ENCODE measurements at regions not wholly inside any gene's neighbourhood (a gene's known extent, or its start where the extent isn't known, plus 50 kb on each side); places are given as distances from the start of the nearest gene placed in this dataset.

DNA sequence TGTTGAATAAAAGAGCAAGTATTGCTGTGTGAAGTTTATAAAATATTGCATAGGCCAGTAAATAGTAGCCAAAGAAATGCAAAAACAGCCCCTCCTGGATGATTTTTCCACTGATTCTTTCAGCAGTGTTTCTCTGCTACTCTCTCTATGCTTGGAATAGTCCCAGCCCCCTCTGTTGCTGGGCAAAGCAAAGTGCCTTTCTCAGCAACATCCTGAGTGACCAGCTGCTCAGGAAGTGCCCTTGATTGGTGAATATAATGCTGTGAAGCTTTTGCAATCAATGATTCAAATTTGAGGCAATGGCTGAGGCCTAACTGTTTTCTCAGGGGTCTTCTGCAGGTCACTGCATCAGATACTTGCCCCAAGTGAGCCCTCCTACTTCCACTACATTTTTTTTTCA is 656.7 kb downstream of the ZNF674 start:
- Mint-ChIP-seq H3K36me3 (ENCODE audit: low read depth) (no peaks in the 10 kb centered on the region), H3K27ac (no peak overlapping the region), H3K27me3 (no peaks in the 10 kb centered on the region), H3K9me3 (no peaks in the 10 kb centered on the region), H3K4me1 (ENCODE audit: low read depth) (no peaks in the 10 kb centered on the region), H3K4me3 (no peak overlapping the region)
- intact Hi-C loops (cut with micrococcal nuclease): no loop called here

DNA sequence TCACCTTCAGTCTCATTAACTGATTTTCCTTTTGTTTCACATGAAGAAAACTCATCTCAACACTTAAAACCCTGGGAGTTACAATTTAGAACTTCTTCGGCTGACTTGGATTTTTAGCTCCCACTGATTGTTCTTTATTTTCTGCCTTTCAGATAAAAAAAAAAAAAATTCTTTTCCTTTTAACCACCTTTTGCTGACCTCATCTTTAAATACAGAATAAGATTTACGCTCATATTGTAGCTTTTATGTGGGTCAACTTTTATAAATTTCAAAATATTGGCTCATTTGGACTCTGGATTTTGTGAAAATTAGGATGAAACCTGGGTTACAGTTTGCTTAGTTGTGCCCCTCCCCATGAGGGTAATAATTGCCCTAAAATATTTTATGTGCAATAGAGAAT is 659.3 kb downstream of the ZNF674 start:
- Mint-ChIP-seq H3K4me3 (no peak overlapping the region), H3K36me3 (ENCODE audit: low read depth) (no peaks in the 10 kb centered on the region), H3K9me3 (no peaks in the 10 kb centered on the region), H3K4me1 (ENCODE audit: low read depth) (no peaks in the 10 kb centered on the region), H3K27ac (no peak overlapping the region), H3K27me3 (no peaks in the 10 kb centered on the region)
- intact Hi-C loops (cut with micrococcal nuclease): no loop called here

GRCh38 chrX:45879512-45879911 is 665.7 kb downstream of the ZNF674 start:
- intact Hi-C loops (cut with micrococcal nuclease): no loop called here
- H3K27ac Mint-ChIP-seq: no peak overlapping the region

GRCh38 chrX:45876206-45876605 is 669.0 kb downstream of the ZNF674 start:
- no peaks in the 10 kb centered on the region for H3K36me3 Mint-ChIP-seq (ENCODE audit: low read depth)
- H3K27ac Mint-ChIP-seq: no peak overlapping the region
- no peak overlapping the region for H3K4me3 Mint-ChIP-seq
- no peaks in the 10 kb centered on the region for H3K9me3 Mint-ChIP-seq
- H3K27me3 Mint-ChIP-seq: no peaks in the 10 kb centered on the region
- H3K4me1 Mint-ChIP-seq (ENCODE audit: low read depth): no peaks in the 10 kb centered on the region
- intact Hi-C loops (cut with micrococcal nuclease): no loop called here

More at GRCh38 chrX:45879512-45879911, 665.7 kb downstream of the ZNF674 start:
- Mint-ChIP-seq H3K9me3 (no peaks in the 10 kb centered on the region), H3K4me1 (ENCODE audit: low read depth) (no peaks in the 10 kb centered on the region), H3K27me3 (no peaks in the 10 kb centered on the region), H3K4me3 (no peak overlapping the region), H3K36me3 (ENCODE audit: low read depth) (no peaks in the 10 kb centered on the region)

DNA sequence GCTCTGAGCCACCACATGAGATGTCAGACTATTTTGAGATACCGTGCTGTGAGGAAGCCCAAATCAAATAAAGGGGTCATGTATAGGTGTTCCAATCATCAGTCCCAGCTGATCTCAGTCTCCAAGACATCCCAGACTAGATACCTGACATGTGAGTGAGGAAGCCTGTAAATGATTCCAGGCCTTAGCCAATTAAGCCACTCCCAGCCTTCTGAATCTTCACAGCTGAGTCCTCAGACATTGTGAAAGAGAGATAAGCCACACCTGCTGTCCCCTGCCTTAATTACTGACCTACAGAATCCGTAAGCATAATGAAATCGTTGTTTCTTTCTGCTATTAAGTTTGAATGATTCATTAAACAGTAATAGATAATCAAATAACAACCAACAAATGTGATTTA is 671.4 kb downstream of the ZNF674 start:
- Mint-ChIP-seq H3K36me3 (ENCODE audit: low read depth) (no peaks in the 10 kb centered on the region), H3K4me3 (no peak overlapping the region), H3K4me1 (ENCODE audit: low read depth) (no peaks in the 10 kb centered on the region), H3K9me3 (no peaks in the 10 kb centered on the region), H3K27me3 (no peaks in the 10 kb centered on the region), H3K27ac (no peak overlapping the region)
- intact Hi-C loops (cut with micrococcal nuclease): no loop called here

GRCh38 chrX:45872480-45872879 is 671.8 kb upstream of the DIPK2B start:
- Mint-ChIP-seq H3K9me3 (no peaks in the 10 kb centered on the region), H3K27me3 (no peaks in the 10 kb centered on the region), H3K36me3 (ENCODE audit: low read depth) (no peaks in the 10 kb centered on the region), H3K4me3 (no peak overlapping the region), H3K27ac (no peak overlapping the region), H3K4me1 (ENCODE audit: low read depth) (no peaks in the 10 kb centered on the region)
- intact Hi-C loops (cut with micrococcal nuclease): no loop called here

GRCh38 chrX:45868425-45868824 is 667.7 kb upstream of the DIPK2B start:
- H3K4me3 Mint-ChIP-seq: no peak overlapping the region
- H3K27me3 Mint-ChIP-seq: peaks cover 1% of the 10 kb centered on the region
- no peaks in the 10 kb centered on the region for H3K9me3 Mint-ChIP-seq

DNA sequence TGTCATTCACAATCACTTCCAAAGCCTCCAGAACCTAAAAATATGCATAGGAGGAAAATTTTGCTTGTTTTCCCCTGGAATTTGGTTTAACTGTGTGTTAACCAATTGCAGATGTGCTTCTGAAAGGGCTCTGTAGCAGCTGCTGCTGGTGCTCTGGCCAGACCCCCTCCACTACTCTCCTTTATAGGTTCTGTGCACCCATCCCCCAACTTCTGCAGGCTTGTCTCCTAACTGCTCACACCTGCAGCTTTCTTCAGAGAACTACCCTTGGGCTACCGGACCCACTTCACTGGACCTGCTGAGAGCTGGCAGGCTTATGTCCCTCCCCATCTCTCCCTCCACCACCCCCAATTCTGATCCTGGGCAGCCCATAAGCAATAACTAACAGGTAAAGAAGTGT is 662.1 kb upstream of the DIPK2B start:
- intact Hi-C loops (cut with micrococcal nuclease): no loop called here
- no peak overlapping the region for H3K27ac Mint-ChIP-seq
- H3K27me3 Mint-ChIP-seq: peaks cover 1% of the 10 kb centered on the region
- H3K4me1 Mint-ChIP-seq (ENCODE audit: low read depth): no peaks in the 10 kb centered on the region
- no peaks in the 10 kb centered on the region for H3K9me3 Mint-ChIP-seq
- no peak overlapping the region for H3K4me3 Mint-ChIP-seq
- no peaks in the 10 kb centered on the region for H3K36me3 Mint-ChIP-seq (ENCODE audit: low read depth)

More at GRCh38 chrX:45868425-45868824, 667.7 kb upstream of the DIPK2B start:
- Mint-ChIP-seq H3K27ac (no peak overlapping the region), H3K36me3 (ENCODE audit: low read depth) (no peaks in the 10 kb centered on the region), H3K4me1 (ENCODE audit: low read depth) (no peaks in the 10 kb centered on the region)
- intact Hi-C loops (cut with micrococcal nuclease): no loop called here

DNA sequence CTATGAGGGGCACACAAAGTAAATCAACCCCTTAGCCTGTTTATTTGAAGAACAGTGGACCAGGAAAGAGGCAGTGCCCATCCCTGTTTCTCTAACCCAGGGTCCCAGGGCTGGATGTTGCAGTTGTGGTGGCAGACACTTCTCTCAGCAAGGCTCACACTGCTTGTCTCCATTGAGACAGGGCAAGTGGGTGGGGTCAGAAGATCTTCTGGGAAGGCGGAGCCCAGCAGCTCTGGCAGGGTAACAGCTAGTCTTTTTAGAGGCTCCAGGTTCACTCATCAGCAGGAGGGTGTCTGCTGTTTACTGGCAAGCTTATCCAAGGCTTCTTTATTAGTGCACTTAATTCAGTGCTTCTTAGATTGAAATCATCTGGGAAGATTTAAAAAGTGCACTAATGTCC is 659.8 kb upstream of the DIPK2B start:
- no peaks in the 10 kb centered on the region for H3K9me3 Mint-ChIP-seq
- no peak overlapping the region for H3K27ac Mint-ChIP-seq
- intact Hi-C loops (cut with micrococcal nuclease): no loop called here
- H3K4me3 Mint-ChIP-seq: no peak overlapping the region
- H3K4me1 Mint-ChIP-seq (ENCODE audit: low read depth): no peaks in the 10 kb centered on the region
- H3K27me3 Mint-ChIP-seq: peaks cover 1% of the 10 kb centered on the region
- no peaks in the 10 kb centered on the region for H3K36me3 Mint-ChIP-seq (ENCODE audit: low read depth)

DNA sequence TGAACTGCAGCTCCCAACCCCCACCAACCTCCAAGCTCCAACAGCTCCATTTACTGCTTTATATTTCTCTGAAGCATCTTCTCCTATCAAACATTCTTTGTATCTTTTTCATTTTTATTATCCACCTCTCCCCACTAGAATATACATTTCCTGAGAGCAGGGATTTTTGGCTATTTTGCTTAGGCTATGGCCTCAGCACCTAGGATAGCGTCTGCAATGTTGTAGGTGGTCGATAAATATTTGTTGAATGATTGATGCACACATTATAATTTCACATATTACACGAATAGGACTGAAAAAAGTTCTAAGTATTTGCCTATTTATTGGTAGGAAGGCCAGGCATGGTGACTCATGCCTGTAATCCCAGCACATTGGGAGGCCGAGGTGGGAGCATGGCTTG is 658.7 kb upstream of the DIPK2B start:
- no peak overlapping the region for H3K27ac Mint-ChIP-seq
- no peaks in the 10 kb centered on the region for H3K36me3 Mint-ChIP-seq (ENCODE audit: low read depth)
- H3K9me3 Mint-ChIP-seq: no peaks in the 10 kb centered on the region
- peaks cover 7% of the 10 kb centered on the region for H3K4me1 Mint-ChIP-seq (ENCODE audit: low read depth)
- intact Hi-C loops (cut with micrococcal nuclease): no loop called here
- H3K27me3 Mint-ChIP-seq: peaks cover 5% of the 10 kb centered on the region
- H3K4me3 Mint-ChIP-seq: no peak overlapping the region

DNA sequence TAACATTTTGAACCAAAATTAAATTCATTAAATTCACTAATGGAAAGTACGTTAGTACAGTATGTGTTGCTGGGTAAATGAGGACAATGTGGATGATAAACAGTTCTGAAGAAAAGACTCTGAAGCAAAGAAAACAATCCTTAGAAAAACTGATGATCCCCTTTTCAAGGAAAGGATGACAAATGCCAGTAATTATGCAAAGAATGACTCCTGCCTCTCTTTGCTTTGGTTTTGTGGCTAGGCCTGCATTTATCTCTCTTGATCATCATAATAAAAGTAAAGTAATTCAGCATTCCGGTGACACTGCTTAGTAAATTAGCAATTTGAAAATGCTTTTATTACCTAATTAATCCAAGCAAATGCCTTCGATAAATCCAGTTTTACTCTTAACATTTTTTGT is 652.2 kb upstream of the DIPK2B start:
- peaks cover 14% of the 10 kb centered on the region for H3K4me1 Mint-ChIP-seq (ENCODE audit: low read depth)
- intact Hi-C loops (cut with micrococcal nuclease): loop anchor here (5.0 kb wide), 1 partner anchor 51 kb away; no protein-coding TSS in a partner anchor
- no peak overlapping the region for H3K27ac Mint-ChIP-seq
- peaks cover 25% of the 10 kb centered on the region for H3K27me3 Mint-ChIP-seq
- no peaks in the 10 kb centered on the region for H3K9me3 Mint-ChIP-seq
- H3K36me3 Mint-ChIP-seq (ENCODE audit: low read depth): no peaks in the 10 kb centered on the region
- H3K4me3 Mint-ChIP-seq: no peak overlapping the region

DNA sequence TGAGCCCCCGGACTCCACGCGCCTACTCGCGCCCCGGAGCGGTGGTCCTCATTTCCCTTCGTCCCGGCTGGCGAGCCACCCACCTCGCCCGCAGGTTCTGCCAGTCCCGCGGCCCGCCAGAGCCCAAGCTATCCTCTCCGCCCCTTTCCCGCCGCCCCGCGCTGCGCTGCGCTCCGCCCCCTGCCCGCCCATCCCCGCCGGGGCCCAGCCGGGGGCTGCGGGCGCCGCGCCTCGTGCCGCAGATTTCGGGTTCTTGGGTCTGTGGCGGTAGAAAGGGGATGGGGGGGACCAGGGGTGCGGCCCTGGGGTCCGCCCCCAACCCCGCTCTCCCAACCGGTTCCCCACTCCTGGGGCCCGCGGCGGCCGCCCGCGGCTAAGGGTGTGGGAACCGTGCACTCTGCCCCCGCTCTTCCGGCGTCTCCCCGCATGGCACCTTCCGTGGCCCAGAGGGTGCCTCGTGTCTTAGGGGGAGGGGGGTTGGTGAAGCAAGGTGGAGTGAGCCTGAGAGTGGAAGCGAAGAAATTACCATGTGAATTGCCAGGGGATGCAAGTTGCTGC is 650.8 kb upstream of the DIPK2B start:
- Mint-ChIP-seq H3K27ac (no peak overlapping the region), H3K27me3 (peaks cover 25% of the 10 kb centered on the region), H3K36me3 (ENCODE audit: low read depth) (no peaks in the 10 kb centered on the region), H3K4me3 (peak overlapping the region; percentile 82), H3K4me1 (ENCODE audit: low read depth) (peaks cover 14% of the 10 kb centered on the region), H3K9me3 (no peaks in the 10 kb centered on the region)
- intact Hi-C loops (cut with micrococcal nuclease): loop anchor here (5.0 kb wide), 1 partner anchor 49 kb away; no protein-coding TSS in a partner anchor

DNA sequence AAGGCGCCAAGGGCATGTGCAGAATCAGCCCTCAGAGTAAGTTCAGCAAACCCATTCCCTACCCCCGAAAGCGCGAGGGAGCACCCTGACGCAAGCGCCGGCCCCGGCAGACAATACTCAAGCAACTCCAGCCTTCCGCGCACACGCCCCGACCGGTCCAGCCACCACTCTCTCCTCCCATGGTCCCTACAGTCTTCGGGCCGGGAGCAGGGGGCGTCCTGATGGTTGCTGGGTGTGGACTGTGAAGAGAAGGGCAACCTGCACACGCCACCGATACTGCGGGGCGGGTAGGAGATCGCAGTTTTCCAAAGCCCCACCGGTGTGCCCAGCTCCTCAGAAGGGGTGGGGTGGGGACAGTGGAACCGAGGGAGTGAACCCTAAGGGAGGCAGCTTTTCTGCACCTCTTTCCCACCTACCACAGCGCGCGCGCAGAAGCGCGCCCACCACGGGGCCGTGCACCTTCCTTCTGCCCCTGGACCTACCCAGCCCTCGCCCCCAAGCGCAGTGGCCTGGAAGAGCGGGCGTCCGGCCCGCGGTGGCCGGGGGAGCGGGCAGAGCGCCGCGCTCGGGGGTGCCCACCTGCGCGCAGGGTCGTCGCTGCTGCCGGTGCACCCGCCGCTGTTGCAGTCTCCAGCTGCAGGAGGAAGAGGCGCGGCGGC is 650.2 kb upstream of the DIPK2B start:
- peaks cover 25% of the 10 kb centered on the region for H3K27me3 Mint-ChIP-seq
- peaks cover 14% of the 10 kb centered on the region for H3K4me1 Mint-ChIP-seq (ENCODE audit: low read depth)
- intact Hi-C loops (cut with micrococcal nuclease): loop anchor here (5.0 kb wide), 1 partner anchor 49 kb away; no protein-coding TSS in a partner anchor
- H3K36me3 Mint-ChIP-seq (ENCODE audit: low read depth): no peaks in the 10 kb centered on the region
- H3K9me3 Mint-ChIP-seq: no peaks in the 10 kb centered on the region
- no peak overlapping the region for H3K27ac Mint-ChIP-seq
- peak overlapping the region; percentile 82 for H3K4me3 Mint-ChIP-seq

GRCh38 chrX:45850197-45850774 is 649.6 kb upstream of the DIPK2B start:
- H3K27me3 Mint-ChIP-seq: peaks cover 25% of the 10 kb centered on the region
- H3K4me3 Mint-ChIP-seq: peak overlapping the region; percentile 82
- no peaks in the 10 kb centered on the region for H3K9me3 Mint-ChIP-seq
- no peaks in the 10 kb centered on the region for H3K36me3 Mint-ChIP-seq (ENCODE audit: low read depth)
- H3K27ac Mint-ChIP-seq: no peak overlapping the region
- intact Hi-C loops (cut with micrococcal nuclease): loop anchor here (5.0 kb wide), 1 partner anchor 48 kb away; no protein-coding TSS in a partner anchor
- peaks cover 14% of the 10 kb centered on the region for H3K4me1 Mint-ChIP-seq (ENCODE audit: low read depth)
